HG03571 (cell line): ENCODE measurements at regions not wholly inside any gene's neighbourhood (a gene's known extent, or its start where the extent isn't known, plus 50 kb on each side); places are given as distances from the start of the nearest gene placed in this dataset.

Experiments used
- ATAC-seq: cut with Tn5 transposase; IDR thresholded peaks from one replicate; pipeline ENCODE4 v1.9.1; 2021; ENCODE audit not compliant: unreplicated experiment

DNA sequence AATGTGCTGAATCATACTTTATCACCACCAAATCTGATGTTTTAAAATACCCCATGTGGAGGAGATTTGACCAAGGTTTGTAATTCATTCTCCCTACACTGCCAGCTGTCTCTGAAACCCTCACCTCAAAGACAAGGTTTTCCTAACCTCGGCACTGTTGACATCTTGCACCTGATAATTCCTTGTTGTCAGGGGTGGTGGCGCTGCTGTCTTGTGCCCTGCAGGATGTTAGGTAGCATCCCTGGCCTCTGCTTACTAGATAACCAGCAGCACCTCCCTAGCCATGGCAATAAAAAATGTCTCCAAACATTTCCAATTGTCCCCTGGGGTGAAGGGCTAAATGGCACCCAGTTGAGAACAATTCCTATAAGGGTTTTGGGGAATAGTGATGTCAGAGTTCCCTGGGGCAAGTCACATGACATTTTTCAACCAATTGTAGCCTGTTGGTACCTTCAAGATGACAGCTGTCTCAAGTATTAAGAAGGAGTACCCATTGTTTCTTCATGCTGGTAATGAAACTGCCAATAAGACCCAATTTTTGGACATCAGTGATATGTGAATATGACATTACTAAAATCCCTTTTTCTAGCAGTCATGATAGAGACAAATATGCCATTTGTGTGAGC is 160.6 kb upstream of the PLCXD3 start:
- no peak for ATAC-seq

DNA sequence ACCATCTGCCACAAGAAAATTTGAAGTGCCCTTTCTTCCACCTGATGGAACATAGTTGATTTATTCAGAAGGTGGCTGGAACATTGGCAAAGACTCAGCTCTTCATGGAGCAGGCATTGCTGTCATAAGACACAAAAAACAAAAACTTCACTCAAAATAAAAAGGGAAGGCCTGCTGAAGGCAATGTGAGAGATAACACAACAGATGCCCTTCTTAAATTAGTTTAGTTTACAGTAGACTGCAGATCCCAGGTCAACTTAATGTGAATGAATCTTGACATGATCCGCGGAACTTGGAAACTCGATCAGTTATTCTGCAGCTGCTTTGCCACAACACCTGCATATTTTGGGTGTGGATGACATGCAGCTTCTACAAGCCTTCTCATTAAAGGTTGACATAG is 159.8 kb upstream of the PLCXD3 start:
- no peak for ATAC-seq

DNA sequence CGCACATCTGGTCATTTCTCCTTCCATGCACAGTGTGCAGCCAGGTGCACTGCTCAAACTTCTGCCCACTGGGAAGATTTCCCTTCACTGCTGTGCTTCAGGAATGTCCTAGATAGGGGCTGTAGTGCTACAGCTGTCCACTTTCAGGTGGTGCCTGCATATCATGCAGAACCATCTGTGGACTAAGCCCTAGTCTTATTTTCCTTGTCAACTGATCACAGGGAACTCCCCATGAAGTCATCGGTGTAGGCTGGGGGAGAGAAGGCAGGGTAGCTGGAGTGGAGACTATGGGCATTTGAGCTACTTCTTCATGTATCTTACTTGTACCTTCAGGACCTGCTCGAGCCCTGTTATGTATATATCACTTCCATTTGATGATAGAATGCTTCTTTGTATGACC is 150.9 kb upstream of the PLCXD3 start:
- ATAC-seq, result no peak

DNA sequence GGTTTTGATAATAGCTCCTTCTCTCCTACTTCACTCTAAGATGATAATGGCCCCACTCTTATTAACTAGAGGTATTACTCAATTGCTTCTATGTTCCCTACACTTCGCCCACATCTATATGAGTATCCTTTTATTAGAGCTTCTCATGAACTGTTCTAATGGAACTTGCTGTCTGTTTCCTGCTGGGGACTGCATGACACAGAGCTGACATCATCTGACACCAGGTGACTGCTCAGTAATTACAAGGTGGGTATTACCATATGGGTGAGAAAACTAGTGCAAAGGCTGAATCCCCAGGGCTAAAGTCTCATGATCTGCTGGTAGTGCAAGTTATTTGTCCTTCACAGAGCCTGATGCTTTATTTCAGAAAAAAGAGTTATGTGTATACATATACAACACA is 146.2 kb upstream of the PLCXD3 start:
- no peak for ATAC-seq

DNA sequence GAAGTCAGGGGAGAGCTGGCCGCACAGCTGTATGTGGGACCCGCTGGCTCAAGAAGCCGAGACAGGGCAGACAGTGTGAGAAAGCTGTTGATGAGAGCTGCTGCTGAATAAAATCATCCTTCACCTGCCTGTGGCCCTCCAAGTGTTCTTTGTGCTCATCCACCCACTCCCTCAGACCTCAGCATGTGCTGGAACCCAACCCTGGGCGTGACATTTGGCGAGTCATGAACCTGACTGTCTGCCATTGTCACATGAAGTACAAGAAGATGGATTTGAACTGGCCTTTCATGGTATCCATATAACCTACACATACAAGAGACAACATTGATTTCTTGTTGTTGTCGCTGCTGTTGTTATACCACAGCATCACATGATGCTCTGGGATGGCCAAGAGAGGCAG is 139.7 kb upstream of the PLCXD3 start:
- no peak for ATAC-seq

DNA sequence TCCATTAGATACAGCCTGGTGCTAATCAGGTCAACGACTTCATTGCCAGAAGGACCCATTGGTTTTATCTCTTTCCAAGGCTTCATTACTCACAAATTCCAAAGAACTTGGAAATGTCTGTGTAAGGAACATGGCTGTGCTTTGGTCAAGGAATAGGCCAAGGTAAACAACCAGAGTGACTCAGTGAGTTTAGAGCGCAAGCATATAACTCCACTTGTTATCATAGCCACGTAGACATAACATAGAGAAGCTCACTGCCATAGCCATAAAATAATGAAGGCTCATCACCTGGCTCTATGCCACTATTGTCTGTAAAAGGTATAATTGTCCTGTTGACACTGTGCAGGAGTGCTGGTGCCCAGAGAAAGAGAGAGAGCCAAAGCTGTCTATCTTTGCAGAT is 139.3 kb upstream of the PLCXD3 start:
- no peak for ATAC-seq

DNA sequence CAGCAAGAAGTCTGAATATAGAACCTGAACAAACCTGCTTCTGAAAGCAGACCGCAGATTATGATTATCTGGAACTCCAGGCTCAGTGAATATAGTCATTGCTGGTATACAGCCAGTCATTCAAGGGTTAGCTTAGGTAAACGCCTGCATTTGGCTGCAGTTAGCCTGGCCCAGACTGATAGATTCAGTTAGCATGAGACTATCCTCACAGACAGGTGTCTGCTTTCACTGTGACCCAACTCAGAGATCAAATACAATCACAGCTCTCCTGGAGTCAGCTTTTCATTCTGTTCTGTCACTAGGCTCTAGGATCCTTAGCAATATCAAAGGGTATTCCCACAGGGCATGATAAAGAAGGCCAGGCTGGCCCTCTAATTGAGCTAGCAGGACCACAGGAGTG is 138.6 kb upstream of the PLCXD3 start:
- no peak for ATAC-seq

DNA sequence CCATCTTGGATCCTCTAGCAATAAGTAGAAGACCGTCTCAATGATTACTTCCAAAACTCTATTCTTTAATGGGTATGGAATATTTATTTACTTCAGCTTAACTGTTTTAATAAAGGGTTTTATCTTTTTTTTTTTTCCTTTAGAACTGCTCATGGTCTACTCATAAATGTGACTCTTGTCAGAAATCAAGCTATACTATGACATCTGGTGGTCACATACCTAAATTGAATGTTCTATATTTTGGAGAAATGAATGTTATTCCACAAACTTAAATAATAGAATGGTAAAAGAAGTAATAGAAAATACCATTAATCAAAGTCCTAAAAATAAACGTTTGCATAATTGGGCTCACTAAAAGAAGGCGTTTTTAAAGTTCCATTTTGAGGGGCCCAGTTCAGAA is 131.2 kb upstream of the PLCXD3 start:
- no peak for ATAC-seq

DNA sequence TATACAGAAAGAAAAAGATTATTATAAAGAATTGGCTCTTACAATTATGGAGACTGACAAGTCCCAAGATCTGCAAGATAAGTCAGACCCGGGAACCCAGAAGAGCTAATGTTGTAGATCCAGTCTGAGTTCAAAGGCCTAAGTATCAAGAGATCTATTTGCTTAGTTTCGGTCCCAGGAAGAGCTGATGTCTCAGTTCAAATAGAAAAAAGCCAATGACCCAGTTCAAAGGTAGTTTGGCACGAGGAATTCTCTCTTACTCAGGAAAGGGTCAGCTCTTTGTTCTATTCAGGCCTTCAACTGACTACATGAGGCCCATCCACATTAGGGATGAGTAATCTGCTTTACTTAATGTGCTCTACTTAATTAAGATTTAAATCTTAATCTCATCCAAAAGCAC is 128.3 kb upstream of the PLCXD3 start:
- no peak for ATAC-seq

DNA sequence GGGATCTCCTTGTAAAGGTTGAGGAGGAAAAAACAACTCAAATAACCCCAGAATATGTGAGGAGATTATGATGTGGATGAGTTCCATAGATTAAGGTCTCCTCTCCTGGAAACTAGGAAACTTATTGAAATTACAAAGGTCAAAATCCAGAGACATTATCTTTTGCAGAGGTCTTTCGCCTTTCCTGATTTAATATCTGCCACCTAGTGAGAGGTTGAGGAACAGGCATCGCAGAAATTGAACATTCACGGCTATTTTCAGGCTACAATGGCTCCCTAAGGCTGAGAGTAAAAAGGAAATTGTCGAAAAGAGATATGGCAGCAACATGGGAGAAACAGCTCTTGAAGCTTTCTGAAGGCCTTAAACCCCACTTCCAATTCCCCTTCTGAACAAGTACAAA is 127.5 kb upstream of the PLCXD3 start:
- ATAC-seq, result no peak

DNA sequence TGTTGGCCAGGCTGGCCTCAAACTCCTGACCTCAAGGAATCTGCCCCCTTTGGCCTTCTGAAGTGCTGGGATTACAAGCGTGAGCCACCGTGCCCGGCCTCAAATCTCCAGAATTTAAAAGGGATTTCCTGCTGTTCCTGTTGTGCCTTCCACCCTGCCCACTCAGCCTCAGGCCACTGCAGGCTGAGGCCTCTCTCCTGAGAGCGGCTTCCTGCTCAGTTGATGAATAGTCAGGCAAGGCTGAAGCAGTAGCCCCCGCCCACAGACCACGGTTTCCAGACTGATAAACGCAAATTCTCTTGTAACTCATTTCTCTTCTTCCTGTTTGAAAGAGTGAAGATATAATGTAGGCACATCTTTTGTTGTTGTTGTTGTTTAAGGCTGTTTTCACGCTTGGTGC is 127.0 kb upstream of the PLCXD3 start:
- ATAC-seq, result no peak

DNA sequence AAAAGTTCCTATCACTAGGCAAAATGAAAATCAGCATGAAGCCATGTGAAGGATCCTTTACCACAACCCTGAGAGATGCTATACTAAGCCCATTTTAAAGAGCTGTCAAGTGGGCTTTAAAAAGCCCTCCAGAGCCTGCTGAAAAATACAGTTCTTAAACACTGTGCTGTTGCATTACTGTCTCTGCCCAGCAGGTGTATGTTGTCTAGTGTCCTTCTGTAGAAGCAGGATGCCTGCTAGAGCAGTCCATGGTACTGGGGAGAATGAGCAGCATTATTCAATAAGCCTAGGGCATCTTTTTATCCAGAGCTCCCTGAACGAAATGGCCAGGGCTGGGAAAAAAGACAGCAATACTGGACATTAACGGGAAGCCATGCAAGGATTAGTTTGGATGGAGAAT is 126.2 kb upstream of the PLCXD3 start:
- ATAC-seq, result peak; percentile 83

DNA sequence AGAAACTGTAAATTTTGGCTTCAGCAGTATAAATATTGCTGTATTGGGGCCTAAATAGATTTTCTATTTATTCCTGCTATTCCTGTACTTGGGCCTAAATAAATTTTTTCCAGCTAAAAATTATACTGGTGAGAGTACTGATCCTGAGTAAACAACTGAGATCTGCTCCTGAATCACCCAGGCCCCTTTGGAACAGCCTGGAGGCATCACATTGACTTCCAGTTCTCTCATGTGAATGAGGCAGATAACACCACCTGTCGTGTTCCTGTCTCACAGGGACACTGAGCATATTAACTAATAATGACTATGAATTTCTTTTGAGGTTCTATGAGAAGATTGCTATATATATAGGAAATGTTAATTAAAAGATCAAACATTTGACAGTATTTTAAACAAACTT is 119.5 kb upstream of the PLCXD3 start:
- no peak for ATAC-seq

DNA sequence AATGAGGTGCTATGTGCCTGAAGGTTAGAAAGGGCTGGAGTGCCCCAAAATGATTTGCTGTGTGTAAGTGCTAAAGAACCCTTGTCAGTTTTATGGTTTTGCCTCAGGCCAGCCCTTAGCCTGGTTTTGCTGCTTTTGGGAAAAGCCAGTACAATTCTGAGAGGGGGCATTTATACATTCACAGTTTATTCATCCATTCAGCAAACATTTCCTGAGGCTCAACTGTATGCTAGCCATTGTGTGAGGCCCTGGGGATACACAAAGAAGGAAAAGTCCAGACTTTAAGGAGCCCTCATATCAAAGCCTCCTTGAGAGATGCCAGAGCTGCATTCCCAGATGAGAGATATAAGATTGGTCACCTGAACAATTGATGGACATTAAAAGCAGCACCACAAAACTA is 115.2 kb upstream of the PLCXD3 start:
- ATAC-seq, result no peak

DNA sequence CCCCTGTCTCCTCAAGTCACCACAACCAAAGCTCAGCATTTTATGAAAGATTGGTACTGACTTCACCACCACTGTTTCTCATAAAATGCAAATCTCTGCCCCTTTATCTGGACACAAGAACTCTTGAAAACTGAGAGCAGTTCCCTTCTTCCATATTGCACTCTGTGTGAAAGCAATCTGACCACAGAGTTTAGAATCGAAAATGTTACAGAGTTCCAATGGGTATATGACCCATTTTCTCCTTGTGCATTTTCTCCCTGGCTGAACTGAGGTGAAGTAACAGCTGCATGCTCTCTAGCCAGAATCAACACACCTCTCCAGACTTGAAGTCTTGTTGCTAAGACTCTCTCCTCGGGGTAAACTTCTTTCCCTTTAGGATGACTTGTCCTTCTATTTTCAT is 111.0 kb upstream of the PLCXD3 start:
- ATAC-seq, result no peak

DNA sequence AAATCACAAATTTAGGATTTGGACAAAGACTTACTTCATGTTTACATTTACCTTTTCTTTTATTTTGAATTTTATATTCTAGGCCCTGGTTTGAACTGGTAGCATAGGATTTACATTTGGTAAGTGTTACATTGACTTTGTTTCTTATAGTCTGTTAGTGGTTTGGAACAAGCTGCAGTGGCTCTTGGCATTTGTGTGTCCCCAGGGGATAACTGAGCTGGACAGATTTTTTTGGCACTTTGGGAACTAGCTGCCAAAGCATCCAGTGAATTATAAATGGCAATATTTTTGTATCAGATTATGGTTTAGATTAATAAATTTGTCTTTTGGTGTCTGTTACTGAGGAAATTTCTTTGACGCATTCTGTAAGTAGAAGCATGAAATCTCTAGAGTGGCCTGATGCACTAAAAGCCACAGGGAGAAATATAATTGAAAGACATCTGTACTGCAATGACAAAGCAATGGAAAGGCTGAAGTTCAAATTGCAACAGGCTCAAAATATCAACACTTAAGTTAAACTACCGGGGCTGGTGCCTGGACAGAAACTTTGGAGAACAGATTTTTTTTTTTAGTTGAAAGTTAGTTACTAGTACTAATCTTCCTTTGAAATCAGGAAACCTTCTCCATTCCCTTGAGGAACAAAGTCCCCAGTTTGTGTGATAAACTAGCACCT is 107.6 kb upstream of the PLCXD3 start:
- no peak for ATAC-seq

DNA sequence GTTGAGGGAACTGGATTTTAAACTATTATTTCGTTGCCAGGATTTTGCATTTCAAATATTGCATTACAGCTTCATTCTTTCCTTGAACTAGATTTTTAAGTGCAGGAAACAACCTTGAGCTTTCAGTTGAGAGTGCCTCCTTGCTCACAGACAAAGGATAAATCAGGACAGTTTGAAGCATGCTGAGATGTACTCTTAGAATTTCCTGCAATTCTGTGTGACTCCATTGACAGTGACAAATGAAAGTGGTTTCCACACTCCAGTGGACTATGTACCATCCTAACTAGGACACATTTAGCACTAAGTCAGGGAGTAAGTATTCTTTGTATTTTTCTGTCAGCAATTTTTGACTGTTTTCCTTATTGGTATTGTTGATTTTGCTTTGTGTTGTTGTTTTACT is 100.0 kb upstream of the PLCXD3 start:
- no peak for ATAC-seq

DNA sequence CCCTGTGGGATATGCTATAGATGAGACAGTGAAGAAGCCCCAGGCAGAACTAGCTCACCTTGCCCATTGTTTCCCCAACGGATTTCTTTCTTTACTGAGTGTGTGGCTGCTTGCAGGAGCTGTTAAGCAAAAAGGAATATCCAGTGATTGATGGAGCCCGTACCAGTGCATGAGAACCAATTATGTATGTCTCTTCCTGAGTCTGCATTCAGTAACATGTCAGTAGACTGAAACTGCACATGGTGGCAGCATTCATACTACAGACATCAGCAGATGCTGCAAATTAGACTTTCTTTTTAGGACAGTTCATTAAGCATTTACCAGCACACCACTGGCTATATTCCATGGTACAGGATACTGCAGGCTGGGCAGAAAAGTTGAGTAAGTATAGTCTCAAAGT is 90.3 kb upstream of the PLCXD3 start:
- no peak for ATAC-seq

DNA sequence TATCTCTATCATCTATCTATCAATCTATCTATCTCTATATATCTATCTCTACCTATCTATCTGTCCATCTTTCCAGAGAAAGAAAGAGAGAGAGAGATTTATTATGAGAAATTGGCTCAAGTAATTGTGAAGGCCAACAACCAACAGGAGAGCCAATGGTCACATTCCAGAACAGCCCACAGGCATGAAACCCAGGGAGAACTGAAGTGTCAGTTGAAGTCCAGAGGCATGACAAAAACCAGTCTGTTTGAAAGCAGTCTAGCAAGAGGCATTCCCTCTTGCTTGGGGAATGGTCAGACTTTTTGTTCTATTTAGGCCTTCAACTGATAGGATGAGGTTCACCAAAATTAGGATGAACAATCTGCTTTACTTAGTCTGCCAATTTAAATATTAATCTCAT is 87.6 kb upstream of the PLCXD3 start:
- ATAC-seq, result no peak

DNA sequence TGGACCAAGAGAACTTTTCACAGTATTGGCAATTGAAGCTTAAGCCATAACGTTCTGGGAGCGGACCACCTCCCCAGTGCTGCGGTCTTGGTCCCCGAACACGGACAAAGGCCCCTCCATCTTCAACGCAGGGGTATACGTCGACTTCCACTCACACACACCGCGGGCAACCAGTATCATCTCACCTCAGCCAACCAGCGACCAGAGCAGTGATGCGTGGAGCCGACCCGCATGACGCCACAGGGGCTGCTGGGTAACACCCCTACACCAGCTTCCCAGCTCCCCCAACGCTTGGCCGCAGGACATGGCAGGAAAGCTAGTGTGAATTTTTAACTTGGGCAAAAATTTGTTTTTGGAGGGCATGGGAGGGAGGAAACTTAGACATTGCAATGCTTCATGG is 77.3 kb upstream of the PLCXD3 start:
- ATAC-seq, result no peak

DNA sequence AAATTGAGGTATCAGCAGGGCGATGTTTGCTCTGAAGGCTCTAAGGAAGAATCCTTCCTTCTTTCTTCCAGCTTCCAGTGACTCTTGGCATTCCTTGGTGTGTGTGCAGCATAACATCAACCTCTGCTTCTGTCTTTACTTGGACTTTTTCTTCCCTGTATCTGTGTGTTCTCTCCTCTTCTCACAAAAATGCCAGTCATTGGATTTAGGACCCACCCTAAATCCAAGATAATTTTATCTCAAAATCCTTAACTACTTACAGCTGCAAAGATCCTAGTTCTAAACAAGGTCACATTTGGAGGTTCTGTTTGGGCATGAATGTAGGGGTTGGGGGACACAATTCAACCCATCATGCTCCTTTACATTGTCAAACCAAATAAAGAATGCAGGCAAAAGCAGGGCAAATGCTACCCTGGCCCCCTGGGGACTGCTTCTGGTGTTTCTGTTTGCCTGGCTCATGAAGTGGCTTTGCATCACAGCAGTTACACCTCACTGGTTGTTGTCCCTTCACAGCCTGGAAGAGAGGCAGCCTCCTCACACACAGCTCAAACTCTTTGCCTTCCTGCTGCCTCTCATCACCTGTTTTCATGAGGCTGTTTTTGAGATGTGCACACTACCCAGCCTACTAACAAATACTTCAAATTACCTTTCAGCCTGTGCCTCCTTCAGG is 64.8 kb upstream of the PLCXD3 start:
- no peak for ATAC-seq

DNA sequence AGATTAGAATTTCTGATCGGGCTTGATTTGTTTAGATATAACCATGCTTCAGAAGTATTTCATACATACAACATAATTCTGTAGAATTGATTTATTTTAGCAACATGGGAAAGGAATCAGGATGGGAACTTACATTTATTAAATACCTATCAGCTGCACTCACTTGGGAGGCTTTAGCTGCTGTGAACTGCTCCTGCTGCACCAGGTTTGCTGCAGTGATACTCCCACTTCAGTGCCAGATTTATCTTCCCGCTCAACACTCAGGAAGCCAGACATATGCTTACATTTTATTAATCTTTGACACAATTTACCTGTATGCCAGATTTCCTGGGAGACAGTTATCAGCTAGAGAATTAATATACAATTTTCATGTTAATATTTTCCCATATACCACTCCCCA is 64.0 kb upstream of the PLCXD3 start:
- ATAC-seq, result no peak
